HCT116 (cell line): ENCODE measurements at regions not wholly inside any gene's neighbourhood (a gene's known extent, or its start where the extent isn't known, plus 50 kb on each side); places are given as distances from the start of the nearest gene placed in this dataset.

Source experiments
- ATAC-seq: fragments of 200-7000 bp; cut with Tn5 transposase; 2 replicates; pipeline ENCODE4 v1.9.1; 2020; ENCODE audit warnings: mild to moderate bottlenecking, moderate library complexity
- BruUV-seq: library from RNA; stranded (reverse); fragments of 400-500 nt; replicated peaks from 2 replicates; lab custom pipeline; 2021; lab: Mats Ljungman, UMichigan
- CTCF ChIA-PET: fragments of 300-600 bp; sonication (Branson Sonifier 250); formaldehyde crosslinking; loops from one replicate; lab custom pipeline; 2021; ENCODE audit warnings: antibody characterized with exemption; lab: Charles Lee
- POLR2A ChIA-PET: fragments of 300-600, 350-600 bp; sonication (Branson Sonifier 250); formaldehyde crosslinking; loops from one replicate; lab custom pipeline; 2021; ENCODE audit warnings: antibody characterized with exemption; lab: Charles Lee
- RAD21 ChIA-PET, 2 experiments: fragments of 300-600 bp; sonication (Branson Sonifier 250); formaldehyde crosslinking; loops; one replicate each; lab custom pipeline; 2023; ENCODE audit warnings: low total read pairs in 2 of 2; ENCODE audit not compliant: uncharacterized antibody in 2 of 2, unreplicated experiment in 2 of 2, low non-redundant PET in 1 of 2; lab: Charles Lee
- DNase-seq: peaks from one replicate; pipeline ENCODE4 v3.0.0-alpha.2; 2010; ENCODE audit warnings: low read depth, low spot score
- H2AFZ ChIP-seq: fragments of 200-600 bp; shearing (Covaris generic), sonication (generic); 2 replicates; pipeline ENCODE4 v1.6.1; 2017; ENCODE audit warnings: low read depth, mixed run types, mixed read lengths, antibody characterized with exemption, low read length; ENCODE audit not compliant: poor library complexity, severe bottlenecking
- H3K27ac ChIP-seq: 2 replicates; pipeline ENCODE4 v1.5.1; 2012; ENCODE audit warnings: low read depth, low read length
- H3K27me3 ChIP-seq: fragments of 200-600 bp; sonication (generic); 2 replicates; pipeline ENCODE4 v1.6.1; 2016; ENCODE audit warnings: mixed run types, low read length, mixed read lengths; ENCODE audit not compliant: insufficient read depth
- H3K36me3 ChIP-seq, 2 experiments: fragments of 200-500 bp in 1 of 2; fragments of 200-600 bp in 1 of 2; sonication (Bioruptor generic) in 1 of 2; sonication (generic) in 1 of 2; 2 replicates each; pipeline versions ENCODE4 v1.5.1 to v1.6.1; 2014 to 2016; ENCODE audit warnings: low read length in 2 of 2, inconsistent platforms in 1 of 2, mixed read lengths in 1 of 2, mixed run types in 1 of 2; ENCODE audit not compliant: insufficient read depth in 2 of 2, control insufficient read depth in 1 of 2
- H3K4me1 ChIP-seq, 2 experiments: fragments of 200-600 bp in 1 of 2; sonication (generic) in 1 of 2; 2 replicates each; pipeline versions ENCODE4 v1.5.1 to v1.6.1; 2012 to 2017; ENCODE audit warnings: low read length in 2 of 2, inconsistent platforms in 1 of 2, mild to moderate bottlenecking in 1 of 2, mixed read lengths in 1 of 2, mixed run types in 1 of 2, moderate library complexity in 1 of 2; ENCODE audit not compliant: insufficient read depth in 2 of 2, control insufficient read depth in 1 of 2
- H3K4me2 ChIP-seq: fragments of 200-600 bp; sonication (generic); 2 replicates; pipeline ENCODE4 v1.6.1; 2017; ENCODE audit warnings: mixed run types, low read length, mixed read lengths
- H3K4me3 ChIP-seq, 2 experiments: fragments of 200-600 bp in 1 of 2; sonication (generic) in 1 of 2; replicated peaks in 1 of 2; 2 replicates each; pipeline ENCODE4 v1.5.1; 2011 to 2016; ENCODE audit warnings: low read length in 2 of 2, control low read depth in 1 of 2, low read depth in 1 of 2, mild to moderate bottlenecking in 1 of 2, mixed read lengths in 1 of 2, mixed run types in 1 of 2
- H3K79me2 ChIP-seq: fragments of 200-600 bp; sonication (generic); 2 replicates; pipeline ENCODE4 v1.6.1; 2017; ENCODE audit warnings: mild to moderate bottlenecking, mixed run types, low read length, moderate library complexity, mixed read lengths; ENCODE audit not compliant: insufficient read depth
- H3K9ac ChIP-seq: fragments of 200-600 bp; sonication (generic); 2 replicates; pipeline ENCODE4 v1.6.1; 2016; ENCODE audit warnings: low read length, mixed read lengths
- H3K9me2 ChIP-seq: fragments of 200-600 bp; sonication (generic), shearing (Covaris generic); 2 replicates; pipeline ENCODE4 v1.6.1; 2017; ENCODE audit warnings: mixed run types, mild to moderate bottlenecking, moderate library complexity; ENCODE audit not compliant: insufficient read depth
- H3K9me3 ChIP-seq, 2 experiments: fragments of 200-500 bp in 1 of 2; fragments of 200-600 bp in 1 of 2; sonication (Bioruptor generic) in 1 of 2; sonication (generic) in 1 of 2; 2 replicates each; pipeline ENCODE4 v1.6.1; 2014 to 2017; ENCODE audit warnings: low read length in 2 of 2, mixed read lengths in 2 of 2, inconsistent platforms in 1 of 2, low read depth in 1 of 2, mild to moderate bottlenecking in 1 of 2, mixed run types in 1 of 2, moderate library complexity in 1 of 2; ENCODE audit not compliant: control insufficient read depth in 1 of 2, insufficient read depth in 1 of 2
- H4K20me1 ChIP-seq: fragments of 200-600 bp; sonication (generic), shearing (Covaris generic); 2 replicates; pipeline ENCODE4 v1.6.1; 2017; ENCODE audit warnings: mixed run types, mild to moderate bottlenecking, moderate library complexity; ENCODE audit not compliant: insufficient read depth
- CTCF ChIP-seq, 3 experiments: fragments of 200-600 bp in 1 of 3; sonication (generic) in 1 of 3; IDR thresholded peaks in 2 of 3; conservative IDR thresholded peaks in 1 of 3; 2 replicates each; pipeline ENCODE4 v1.5.1; 2012 to 2017; ENCODE audit warnings: low read depth in 2 of 3, low read length in 2 of 3, antibody characterized with exemption in 1 of 3, borderline replicate concordance in 1 of 3, control low read depth in 1 of 3, mild to moderate bottlenecking in 1 of 3, mixed read lengths in 1 of 3, mixed run types in 1 of 3, moderate library complexity in 1 of 3; ENCODE audit not compliant: insufficient read depth in 1 of 3
- ELF1 ChIP-seq: IDR thresholded peaks from 2 replicates; pipeline ENCODE4 v1.6.1; 2012; ENCODE audit warnings: low read depth, borderline replicate concordance
- EZH2phosphoT487 ChIP-seq: fragments of 200-600 bp; IDR thresholded peaks from 2 replicates; pipeline ENCODE4 v1.6.1; 2018; ENCODE audit warnings: antibody characterized with exemption, borderline replicate concordance
- FOSL1 ChIP-seq: IDR thresholded peaks from 2 replicates; pipeline ENCODE4 v1.6.1; 2012; ENCODE audit warnings: low read depth
- JUND ChIP-seq: IDR thresholded peaks from 2 replicates; pipeline ENCODE4 v1.6.1; 2012
- RAD21 ChIP-seq: IDR thresholded peaks from 2 replicates; pipeline ENCODE4 v1.6.1; 2012; ENCODE audit warnings: low read depth, mild to moderate bottlenecking
- SIN3A ChIP-seq: IDR thresholded peaks from 2 replicates; pipeline ENCODE4 v1.6.1; 2012; ENCODE audit warnings: low read depth
- SRF ChIP-seq: IDR thresholded peaks from 2 replicates; pipeline ENCODE4 v1.6.1; 2012; ENCODE audit warnings: low read depth
- TCF7L2 ChIP-seq: IDR thresholded peaks from 2 replicates; pipeline ENCODE4 v1.7.0; 2011; ENCODE audit warnings: borderline replicate concordance, inconsistent platforms; ENCODE audit not compliant: insufficient read depth, insufficient read length; ENCODE audit errors: extremely low read depth
- ZFX ChIP-seq: fragments of 450-650 bp; IDR thresholded peaks from 2 replicates; pipeline ENCODE4 v1.6.1; 2017
- ZNF274 ChIP-seq: fragments of 200-500 bp; sonication (Bioruptor generic); IDR thresholded peaks from 2 replicates; pipeline ENCODE4 v1.6.1; 2014; ENCODE audit warnings: mild to moderate bottlenecking, low read depth, low read length, inconsistent platforms
- intact Hi-C: fragments of 100-400 bp; cut with micrococcal nuclease; formaldehyde crosslinking; loops from 2 replicates; pipeline ENCODE4 v1.10.0; 2022
- TF ChIP-seq, protein P1 (sequence below): IDR thresholded peaks from 2 replicates; pipeline ENCODE4 v1.6.1; 2012
- TF ChIP-seq, protein P2 (sequence below): IDR thresholded peaks from 2 replicates; pipeline ENCODE4 v1.6.1; 2012; ENCODE audit warnings: low read depth

- intact Hi-C loops: no loop called here
- BruUV-seq: no TSS peak
- Histone ChIP-seq H3K4me3 (no peak overlapping the region), H3K79me2 (no peaks in the 10 kb centered on the region), H3K36me3 (no peaks in the 10 kb centered on the region), H3K4me2 (no peak overlapping the region), H3K9ac (no peak overlapping the region), H2AFZ (no peak overlapping the region), H3K27me3 (no peaks in the 10 kb centered on the region), H4K20me1 (no peaks in the 10 kb centered on the region), H3K4me1 (no peaks in the 10 kb centered on the region), H3K9me3 (peaks cover 6 to 21% of the 10 kb centered on the region in 2 experiments; a peak in 2 of 4 replicates), H3K9me2 (no peaks in the 10 kb centered on the region), H3K27ac (no peak overlapping the region)
- DNase-seq (no peak), ATAC-seq (no peak)
- CTCF ChIA-PET: no interaction called here
- TF ChIP-seq SRF: no peak
- TF ChIP-seq, protein P1, sequence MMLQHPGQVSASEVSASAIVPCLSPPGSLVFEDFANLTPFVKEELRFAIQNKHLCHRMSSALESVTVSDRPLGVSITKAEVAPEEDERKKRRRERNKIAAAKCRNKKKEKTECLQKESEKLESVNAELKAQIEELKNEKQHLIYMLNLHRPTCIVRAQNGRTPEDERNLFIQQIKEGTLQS: no peak
- no peak for TF ChIP-seq RAD21
- TF ChIP-seq ZNF274: no peak
- TF ChIP-seq FOSL1: no peak
- TF ChIP-seq ZFX: no peak
- no peak for TF ChIP-seq CTCF (IDR thresholded peaks at IDR 0.05 in 2 of 3, conservative IDR thresholded peaks at IDR 0.05 in 1 of 3; ENCODE audit: borderline replicate concordance in 1 of 3, insufficient read depth in 1 of 3, low read depth in 2 of 3, low read length in 2 of 3)
- no peak for TF ChIP-seq SIN3A
- TF ChIP-seq EZH2phosphoT487: no peak
- no peak for TF ChIP-seq TCF7L2
- no peak for TF ChIP-seq ELF1
- TF ChIP-seq, protein P2, sequence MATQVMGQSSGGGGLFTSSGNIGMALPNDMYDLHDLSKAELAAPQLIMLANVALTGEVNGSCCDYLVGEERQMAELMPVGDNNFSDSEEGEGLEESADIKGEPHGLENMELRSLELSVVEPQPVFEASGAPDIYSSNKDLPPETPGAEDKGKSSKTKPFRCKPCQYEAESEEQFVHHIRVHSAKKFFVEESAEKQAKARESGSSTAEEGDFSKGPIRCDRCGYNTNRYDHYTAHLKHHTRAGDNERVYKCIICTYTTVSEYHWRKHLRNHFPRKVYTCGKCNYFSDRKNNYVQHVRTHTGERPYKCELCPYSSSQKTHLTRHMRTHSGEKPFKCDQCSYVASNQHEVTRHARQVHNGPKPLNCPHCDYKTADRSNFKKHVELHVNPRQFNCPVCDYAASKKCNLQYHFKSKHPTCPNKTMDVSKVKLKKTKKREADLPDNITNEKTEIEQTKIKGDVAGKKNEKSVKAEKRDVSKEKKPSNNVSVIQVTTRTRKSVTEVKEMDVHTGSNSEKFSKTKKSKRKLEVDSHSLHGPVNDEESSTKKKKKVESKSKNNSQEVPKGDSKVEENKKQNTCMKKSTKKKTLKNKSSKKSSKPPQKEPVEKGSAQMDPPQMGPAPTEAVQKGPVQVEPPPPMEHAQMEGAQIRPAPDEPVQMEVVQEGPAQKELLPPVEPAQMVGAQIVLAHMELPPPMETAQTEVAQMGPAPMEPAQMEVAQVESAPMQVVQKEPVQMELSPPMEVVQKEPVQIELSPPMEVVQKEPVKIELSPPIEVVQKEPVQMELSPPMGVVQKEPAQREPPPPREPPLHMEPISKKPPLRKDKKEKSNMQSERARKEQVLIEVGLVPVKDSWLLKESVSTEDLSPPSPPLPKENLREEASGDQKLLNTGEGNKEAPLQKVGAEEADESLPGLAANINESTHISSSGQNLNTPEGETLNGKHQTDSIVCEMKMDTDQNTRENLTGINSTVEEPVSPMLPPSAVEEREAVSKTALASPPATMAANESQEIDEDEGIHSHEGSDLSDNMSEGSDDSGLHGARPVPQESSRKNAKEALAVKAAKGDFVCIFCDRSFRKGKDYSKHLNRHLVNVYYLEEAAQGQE: no peak
- no peak for TF ChIP-seq JUND
- RAD21 ChIA-PET: no interaction called here
- POLR2A ChIA-PET: no interaction called here
Measured at GRCh38 chr7:52475001-52475582, 560.3 kb upstream of the POM121L12 start.
